ENCODE measurements at regions not wholly inside any gene's neighbourhood (a gene's known extent, or its start where the extent isn't known, plus 50 kb on each side); places are given as distances from the start of the nearest gene placed in this dataset.

DNA sequence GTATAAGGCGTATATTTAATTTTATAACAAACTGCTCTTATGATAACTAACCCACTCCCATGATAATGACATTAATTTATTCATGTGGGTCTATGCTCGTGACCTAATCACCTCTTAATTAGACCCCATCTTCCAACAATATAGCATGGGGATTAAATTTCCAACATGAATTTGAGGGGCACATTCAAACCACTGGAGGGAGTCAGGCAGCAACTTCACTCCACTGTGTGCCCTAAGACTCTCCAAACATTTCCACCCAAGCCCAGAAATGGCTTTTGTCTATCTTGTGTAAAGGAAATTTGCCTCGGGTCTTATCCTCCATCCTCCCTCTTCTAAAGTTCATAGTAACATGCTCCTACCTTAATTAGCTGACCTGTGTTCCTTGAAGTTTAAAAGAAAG is 616.1 kb upstream of the CPEB2 start:
- no peak for ATAC-seq (ENCODE audit: low FRiP score in 2 of 2)
- Histone ChIP-seq H3K4me1 (no peaks in the 10 kb centered on the region), H3K27me3 (no peaks in the 10 kb centered on the region), H3K36me3 (no peaks in the 10 kb centered on the region), H3K4me3 (no peak overlapping the region), H3K9me3 (no peaks in the 10 kb centered on the region), H3K27ac (no peak overlapping the region)
- 76 to 77% methylated on average over 3 of the region's 3 CpGs for WGBS, 2 donors
- TF ChIP-seq EP300 (IDR thresholded peaks at IDR 0.05) (no peak), POLR2AphosphoS5 (IDR thresholded peaks at IDR 0.05) (no peak), POLR2A (IDR thresholded peaks at IDR 0.05) (no peak)
- TF ChIP-seq, protein P1, sequence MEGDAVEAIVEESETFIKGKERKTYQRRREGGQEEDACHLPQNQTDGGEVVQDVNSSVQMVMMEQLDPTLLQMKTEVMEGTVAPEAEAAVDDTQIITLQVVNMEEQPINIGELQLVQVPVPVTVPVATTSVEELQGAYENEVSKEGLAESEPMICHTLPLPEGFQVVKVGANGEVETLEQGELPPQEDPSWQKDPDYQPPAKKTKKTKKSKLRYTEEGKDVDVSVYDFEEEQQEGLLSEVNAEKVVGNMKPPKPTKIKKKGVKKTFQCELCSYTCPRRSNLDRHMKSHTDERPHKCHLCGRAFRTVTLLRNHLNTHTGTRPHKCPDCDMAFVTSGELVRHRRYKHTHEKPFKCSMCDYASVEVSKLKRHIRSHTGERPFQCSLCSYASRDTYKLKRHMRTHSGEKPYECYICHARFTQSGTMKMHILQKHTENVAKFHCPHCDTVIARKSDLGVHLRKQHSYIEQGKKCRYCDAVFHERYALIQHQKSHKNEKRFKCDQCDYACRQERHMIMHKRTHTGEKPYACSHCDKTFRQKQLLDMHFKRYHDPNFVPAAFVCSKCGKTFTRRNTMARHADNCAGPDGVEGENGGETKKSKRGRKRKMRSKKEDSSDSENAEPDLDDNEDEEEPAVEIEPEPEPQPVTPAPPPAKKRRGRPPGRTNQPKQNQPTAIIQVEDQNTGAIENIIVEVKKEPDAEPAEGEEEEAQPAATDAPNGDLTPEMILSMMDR (IDR thresholded peaks at IDR 0.05): no peak
- DNase-seq: no peak

GRCh38 chr4:14387647-14388046 is 614.6 kb upstream of the CPEB2 start:
- TF ChIP-seq EP300 (IDR thresholded peaks at IDR 0.05) (no peak), POLR2A (IDR thresholded peaks at IDR 0.05) (no peak), POLR2AphosphoS5 (IDR thresholded peaks at IDR 0.05) (no peak)
- TF ChIP-seq, protein P1 (IDR thresholded peaks at IDR 0.05): no peak
- Histone ChIP-seq H3K9me3 (no peaks in the 10 kb centered on the region), H3K36me3 (no peaks in the 10 kb centered on the region), H3K4me1 (no peaks in the 10 kb centered on the region), H3K27me3 (no peaks in the 10 kb centered on the region), H3K27ac (no peak overlapping the region), H3K4me3 (no peak overlapping the region)
- 39 to 44% methylated on average over 2 of the region's 2 CpGs for WGBS, 2 donors
- DNase-seq (no peak), ATAC-seq (ENCODE audit: low FRiP score in 2 of 2) (no peak)

DNA sequence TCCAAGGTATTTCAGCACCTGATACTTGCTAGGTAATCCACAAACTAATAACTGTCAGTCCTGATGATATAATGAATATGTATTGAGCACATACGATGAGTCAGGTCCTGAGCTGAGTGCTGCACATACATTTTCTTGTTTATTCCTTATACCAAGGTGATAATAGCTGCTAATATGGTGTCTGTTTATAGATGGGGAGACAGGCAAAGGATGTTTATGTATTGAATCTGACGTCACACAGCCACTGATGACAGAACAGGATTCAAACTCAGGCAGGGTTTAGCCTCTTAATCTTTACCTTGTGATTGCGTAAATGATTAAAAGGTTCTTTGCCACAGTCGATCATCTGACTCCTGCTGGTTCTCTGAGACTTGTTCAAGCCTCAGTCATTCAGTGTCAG is 609.9 kb upstream of the CPEB2 start:
- ATAC-seq (ENCODE audit: low FRiP score in 2 of 2) (no peak), DNase-seq (no peak)
- Histone ChIP-seq H3K36me3 (no peaks in the 10 kb centered on the region), H3K27me3 (no peaks in the 10 kb centered on the region), H3K4me3 (no peak overlapping the region), H3K9me3 (no peaks in the 10 kb centered on the region), H3K27ac (no peak overlapping the region), H3K4me1 (no peaks in the 10 kb centered on the region)
- 47 to 50% methylated on average over 4 of the region's 4 CpGs for WGBS, 2 donors
- no peak for TF ChIP-seq EP300 (IDR thresholded peaks at IDR 0.05)
- TF ChIP-seq, protein P1 (IDR thresholded peaks at IDR 0.05): no peak
- no peak for TF ChIP-seq POLR2A (IDR thresholded peaks at IDR 0.05)
- no peak for TF ChIP-seq POLR2AphosphoS5 (IDR thresholded peaks at IDR 0.05)

- H3K27ac ChIP-seq: no peak overlapping the region
- H3K9me3 ChIP-seq: no peaks in the 10 kb centered on the region
- H3K27me3 ChIP-seq: no peaks in the 10 kb centered on the region
- DNase-seq: no peak
- TF ChIP-seq POLR2A (IDR thresholded peaks at IDR 0.05): no peak
- TF ChIP-seq EP300 (IDR thresholded peaks at IDR 0.05): no peak
- TF ChIP-seq, protein P1 (IDR thresholded peaks at IDR 0.05): no peak
- no peak for TF ChIP-seq POLR2AphosphoS5 (IDR thresholded peaks at IDR 0.05)
- H3K4me1 ChIP-seq: no peaks in the 10 kb centered on the region
- H3K36me3 ChIP-seq: no peaks in the 10 kb centered on the region
- 60 to 71% methylated on average over 2 of the region's 2 CpGs for WGBS, 2 donors
- no peak overlapping the region for H3K4me3 ChIP-seq
- no peak for ATAC-seq (ENCODE audit: low FRiP score in 2 of 2)
These were observed 606.1 kb upstream of the CPEB2 start for GRCh38 chr4:14396183-14396582.

DNA sequence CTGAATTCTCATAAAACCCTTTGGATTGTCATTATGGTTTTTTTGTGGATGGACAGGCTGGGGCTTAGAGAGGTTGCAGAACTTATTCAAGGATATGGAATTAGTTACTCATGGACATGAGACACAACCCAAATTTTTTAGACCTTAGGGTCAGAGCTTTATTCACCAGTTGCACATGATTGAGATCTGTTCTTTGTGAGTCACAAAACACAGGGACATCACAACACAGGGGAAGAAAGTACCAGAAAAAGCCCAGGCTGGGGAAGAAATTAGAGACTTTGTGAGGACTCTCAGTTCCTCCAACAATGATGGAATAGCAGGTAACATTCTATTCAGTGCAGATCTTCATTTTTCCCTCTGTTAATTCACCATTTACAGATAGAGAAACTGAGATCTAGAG is 602.4 kb upstream of the CPEB2 start:
- Histone ChIP-seq H3K36me3 (no peaks in the 10 kb centered on the region), H3K27me3 (no peaks in the 10 kb centered on the region), H3K27ac (no peak overlapping the region), H3K4me1 (no peaks in the 10 kb centered on the region), H3K9me3 (no peaks in the 10 kb centered on the region), H3K4me3 (no peak overlapping the region)
- ATAC-seq (ENCODE audit: low FRiP score in 2 of 2) (no peak), DNase-seq (no peak)
- TF ChIP-seq POLR2A (IDR thresholded peaks at IDR 0.05) (no peak), POLR2AphosphoS5 (IDR thresholded peaks at IDR 0.05) (no peak), EP300 (IDR thresholded peaks at IDR 0.05) (no peak)
- TF ChIP-seq, protein P1 (IDR thresholded peaks at IDR 0.05): no peak
